NCI-H748 treated with DMSO at 0.1 percent for 48 hours (cell line): ENCODE measurements at regions not wholly inside any gene's neighbourhood (a gene's known extent, or its start where the extent isn't known, plus 50 kb on each side); places are given as distances from the start of the nearest gene placed in this dataset.

Experiments used
- DNase-seq: peaks from one replicate; lab custom pipeline; 2025; lab: John Stamatoyannopoulos, UW

DNA sequence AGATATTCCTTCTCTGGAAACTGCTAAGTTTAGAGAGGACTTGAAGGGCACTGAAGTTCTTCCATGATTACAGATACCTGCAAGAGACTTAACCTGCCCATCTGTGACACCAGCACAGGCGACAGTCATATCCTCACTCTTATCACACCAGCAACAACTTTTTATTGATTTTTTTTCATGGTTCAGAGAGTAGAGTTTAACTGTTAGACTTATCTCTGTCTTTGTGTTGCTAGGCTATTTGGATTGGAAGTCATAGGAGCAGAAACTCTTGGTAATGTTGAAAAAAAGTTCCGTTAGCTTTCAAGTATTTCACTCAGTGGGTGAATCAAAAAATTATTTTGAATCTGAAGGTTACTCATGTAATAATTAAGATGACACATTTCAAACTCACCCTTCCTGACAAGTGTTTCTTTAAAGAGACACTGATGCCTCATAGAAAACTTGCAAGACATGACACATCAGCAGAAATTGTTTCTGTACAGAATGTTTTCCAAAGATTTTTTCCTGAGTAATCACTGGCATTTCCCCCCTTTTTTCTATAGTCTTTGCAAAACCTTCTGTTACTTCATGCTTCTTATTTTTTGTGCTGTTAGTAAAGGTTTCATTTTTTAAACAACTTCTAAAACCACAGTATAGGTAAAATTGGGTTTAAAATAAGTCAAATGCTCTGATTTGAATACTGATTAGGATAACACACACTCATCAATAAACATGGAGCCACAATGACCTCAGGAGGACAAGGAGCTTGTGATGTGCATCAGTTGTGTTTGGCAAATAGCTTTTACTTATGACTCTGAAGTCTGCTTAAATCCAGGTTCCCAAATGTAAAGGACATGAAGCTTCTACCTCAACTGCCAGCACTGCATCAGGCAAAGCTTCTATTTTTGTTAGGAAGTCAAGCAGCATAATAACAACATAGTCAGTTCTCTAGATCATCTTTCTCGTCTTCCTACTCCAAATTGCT, 252.9 kb upstream of the MAN1A1 start:
- no peak for DNase-seq

DNA sequence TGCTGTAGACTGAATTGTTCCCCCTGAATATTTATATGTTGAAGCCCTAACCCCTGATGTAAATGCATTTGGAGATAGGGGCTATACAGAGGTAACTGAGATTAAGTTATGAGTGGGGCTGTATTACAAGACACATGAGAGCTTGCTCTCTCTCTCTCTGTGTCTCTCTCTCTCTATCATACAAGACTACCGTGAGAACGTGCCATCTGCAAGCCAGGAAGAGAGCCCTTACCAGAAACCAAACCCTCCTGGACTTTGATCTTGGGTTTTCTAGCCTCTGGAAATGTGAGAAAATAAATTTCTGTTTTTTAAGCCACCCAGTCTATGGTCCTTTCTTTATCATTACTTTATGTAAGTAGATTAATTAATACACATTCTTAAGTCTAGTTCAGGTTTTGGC, 249.3 kb upstream of the MAN1A1 start:
- DNase-seq: no peak

- no peak for DNase-seq
These were observed 245.3 kb upstream of the MAN1A1 start for GRCh38 chr6:119594907-119595306.

DNA sequence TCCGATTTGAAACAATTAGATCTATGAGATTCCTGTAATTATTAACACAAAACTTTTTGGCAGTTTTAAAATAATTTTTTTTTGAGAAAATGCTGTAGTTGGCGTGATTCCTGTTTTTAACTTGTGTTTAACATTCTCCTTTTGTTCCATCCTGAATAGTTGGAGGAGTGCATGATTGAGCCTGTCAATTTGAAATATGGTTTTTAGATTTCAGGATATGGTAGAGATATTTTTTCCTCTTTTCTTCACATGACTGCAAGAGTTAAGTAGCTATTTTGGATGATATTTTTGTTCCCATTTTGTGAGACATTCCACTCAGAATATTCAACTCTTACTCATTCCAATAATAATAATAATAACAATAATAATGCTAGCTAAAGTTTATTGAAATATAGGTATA, 241.7 kb upstream of the MAN1A1 start:
- DNase-seq: no peak

DNA sequence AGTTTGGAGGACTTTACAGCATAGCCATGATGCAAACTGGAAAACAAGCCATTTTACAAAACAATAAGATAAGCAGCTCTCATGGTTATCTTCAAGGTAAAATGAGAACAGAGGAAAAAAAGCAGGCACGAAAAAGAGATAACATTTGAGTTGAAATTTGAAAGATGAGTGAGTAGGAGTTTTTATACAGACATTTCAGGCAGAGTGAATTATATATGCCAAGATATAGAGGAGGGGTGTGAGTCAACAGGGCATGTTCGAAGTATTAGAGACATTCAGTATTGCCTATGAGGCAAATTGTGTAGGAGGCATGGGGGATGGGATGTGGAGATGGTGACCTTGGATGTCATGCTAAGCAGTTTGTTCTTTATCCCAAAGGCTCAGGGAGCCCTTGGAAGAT, 240.5 kb upstream of the MAN1A1 start:
- DNase-seq: no peak

DNA sequence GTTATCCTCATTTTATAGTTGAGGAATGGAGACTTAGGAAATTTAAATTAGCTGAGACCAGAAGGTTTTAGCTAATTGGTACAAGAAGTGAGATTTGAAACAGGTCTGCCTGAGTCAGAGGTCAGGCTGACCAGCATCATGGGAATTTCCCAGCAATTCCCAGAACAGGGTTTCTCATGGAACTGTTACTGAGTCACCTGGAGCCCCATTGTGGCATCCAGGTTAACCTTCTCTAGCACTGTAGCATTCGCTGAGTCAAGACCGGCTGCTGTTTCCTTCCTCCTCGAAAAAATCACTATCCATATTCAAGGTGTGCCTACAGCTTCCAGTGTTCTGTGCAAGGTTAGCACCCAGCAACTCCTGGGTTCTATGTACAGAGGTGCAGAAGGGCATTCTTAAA, 238.0 kb upstream of the MAN1A1 start:
- DNase-seq: no peak

GRCh38 chr6:119586250-119586882, 236.8 kb upstream of the MAN1A1 start:
- no peak for DNase-seq

GRCh38 chr6:119584088-119584487, 234.5 kb upstream of the MAN1A1 start:
- no peak for DNase-seq

GRCh38 chr6:119581220-119581619, 231.7 kb upstream of the MAN1A1 start:
- DNase-seq: no peak

DNA sequence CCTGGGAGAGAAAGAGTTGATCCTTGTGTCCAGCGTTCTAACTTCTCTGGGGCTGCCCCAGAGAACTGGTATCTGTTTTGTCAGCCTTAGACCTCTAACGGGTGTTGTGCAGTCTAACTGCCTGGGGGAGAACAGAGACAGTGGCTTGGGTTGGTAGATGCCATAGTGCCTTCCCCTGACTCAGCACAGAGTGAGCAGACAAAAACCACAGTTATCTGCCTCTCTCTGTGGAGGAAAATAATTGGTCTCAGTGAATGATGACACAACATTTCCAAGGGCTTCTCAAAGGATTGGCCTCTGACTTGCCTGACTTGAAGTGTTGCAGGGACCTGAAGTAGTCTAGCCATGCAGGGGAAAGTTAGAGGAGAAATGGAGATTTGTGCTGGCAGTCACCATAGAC, 226.2 kb upstream of the MAN1A1 start:
- DNase-seq: no peak

DNA sequence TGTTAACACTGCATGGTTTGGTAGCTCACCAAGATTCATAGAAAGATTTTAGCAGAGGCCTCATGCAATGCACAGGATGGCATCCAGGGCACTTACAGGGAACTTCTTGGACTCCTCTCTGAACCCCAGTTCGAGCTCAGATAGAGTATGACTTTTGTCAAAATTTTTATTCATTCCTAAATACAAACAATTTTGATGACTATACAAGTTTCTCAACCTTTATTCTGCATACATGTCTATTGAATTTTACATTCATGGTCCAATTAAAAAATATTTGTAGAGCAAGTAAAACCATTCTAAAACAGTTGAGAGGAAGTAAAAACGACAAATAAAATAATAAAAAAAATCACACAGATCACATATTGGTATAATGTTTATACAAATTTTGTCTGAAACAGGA, 219.0 kb upstream of the MAN1A1 start:
- no peak for DNase-seq

- no peak for DNase-seq
These were observed 217.1 kb upstream of the MAN1A1 start for GRCh38 chr6:119566546-119567260.

- DNase-seq: no peak
These were observed 216.3 kb upstream of the MAN1A1 start for GRCh38 chr6:119565893-119566292.

DNA sequence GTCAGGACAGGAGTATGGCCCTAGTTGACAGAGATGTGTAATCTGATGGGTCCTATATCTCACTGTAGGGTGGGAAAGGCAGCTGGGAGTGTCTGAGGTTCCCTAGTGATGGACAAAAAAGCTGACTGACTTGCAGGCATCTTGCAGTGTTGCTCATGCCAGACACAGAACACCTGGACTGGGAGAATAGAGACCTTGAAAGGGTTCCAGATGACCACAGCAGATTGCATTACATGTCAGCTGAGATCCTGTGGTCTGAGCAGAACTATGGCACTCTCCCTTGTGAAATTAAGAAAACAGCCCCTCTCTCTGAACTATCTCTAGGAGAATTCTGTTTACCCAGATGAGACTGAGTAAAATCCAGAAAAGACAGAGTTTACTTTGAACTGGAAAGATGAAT, 212.6 kb upstream of the MAN1A1 start:
- DNase-seq: no peak

DNA sequence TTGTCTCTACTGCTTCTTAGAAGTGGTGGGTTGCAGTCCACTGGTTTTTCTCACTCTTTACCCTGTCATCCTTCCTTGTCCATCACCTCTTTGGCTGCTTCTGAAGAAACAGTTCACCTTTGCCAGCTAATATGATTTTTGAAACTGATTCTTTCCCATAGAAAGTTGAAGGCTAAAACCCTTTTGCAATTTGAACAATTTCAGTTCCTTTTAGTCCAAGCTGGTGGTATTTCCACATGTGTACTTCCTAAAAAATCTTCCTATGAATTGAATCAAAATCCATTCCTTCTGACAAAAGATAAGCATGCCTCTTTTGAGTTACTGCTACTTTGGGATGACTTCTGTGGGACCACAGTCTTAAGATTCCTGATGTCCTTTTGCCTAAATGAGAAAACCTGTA, 210.0 kb upstream of the MAN1A1 start:
- no peak for DNase-seq

GRCh38 chr6:119557239-119557638, 207.7 kb upstream of the MAN1A1 start:
- no peak for DNase-seq

- no peak for DNase-seq
These were observed 202.5 kb upstream of the MAN1A1 start for GRCh38 chr6:119552021-119552420.

DNA sequence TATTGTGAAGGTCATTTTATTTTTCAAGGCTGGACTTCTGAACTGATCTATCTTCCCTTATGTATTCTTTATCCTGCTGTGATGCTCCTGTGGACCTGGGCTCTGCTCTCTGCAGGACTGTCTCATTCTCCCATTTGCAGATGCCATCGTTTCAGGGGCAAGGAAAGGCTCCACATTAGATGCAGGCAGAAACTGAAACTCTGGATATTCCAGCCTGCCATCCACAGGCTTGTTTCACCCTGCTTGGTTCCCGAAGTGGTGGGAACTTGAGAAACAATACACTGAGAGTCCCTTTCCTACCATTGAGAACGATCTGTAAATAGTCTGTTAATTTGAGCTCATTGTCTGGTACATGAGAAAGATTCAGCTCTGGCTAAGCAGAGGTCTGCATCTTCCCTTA, 197.5 kb upstream of the MAN1A1 start:
- no peak for DNase-seq

GRCh38 chr6:119545245-119545644, 195.7 kb upstream of the MAN1A1 start:
- DNase-seq: no peak

- DNase-seq: no peak
These were observed 195.0 kb upstream of the MAN1A1 start for GRCh38 chr6:119544325-119545175.

DNA sequence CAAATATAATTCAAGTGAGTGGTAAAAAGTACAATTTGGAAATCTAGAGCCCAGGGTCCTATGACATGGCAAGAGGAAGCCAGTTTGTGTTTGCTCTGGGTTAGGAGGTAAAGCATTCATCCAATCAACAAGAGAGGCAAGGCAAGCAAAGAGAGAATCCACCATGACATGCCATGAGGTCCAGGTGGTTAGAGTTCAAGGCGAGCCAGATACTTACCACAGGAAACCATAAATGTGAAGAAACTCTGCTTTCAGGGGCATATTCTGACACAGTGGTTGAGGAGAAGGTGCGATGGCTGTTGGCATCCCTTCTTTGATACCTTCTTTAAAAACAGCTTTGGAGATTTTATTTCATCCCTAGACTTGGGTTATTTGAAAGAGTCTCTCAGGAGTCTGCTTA, 193.8 kb upstream of the MAN1A1 start:
- no peak for DNase-seq

DNA sequence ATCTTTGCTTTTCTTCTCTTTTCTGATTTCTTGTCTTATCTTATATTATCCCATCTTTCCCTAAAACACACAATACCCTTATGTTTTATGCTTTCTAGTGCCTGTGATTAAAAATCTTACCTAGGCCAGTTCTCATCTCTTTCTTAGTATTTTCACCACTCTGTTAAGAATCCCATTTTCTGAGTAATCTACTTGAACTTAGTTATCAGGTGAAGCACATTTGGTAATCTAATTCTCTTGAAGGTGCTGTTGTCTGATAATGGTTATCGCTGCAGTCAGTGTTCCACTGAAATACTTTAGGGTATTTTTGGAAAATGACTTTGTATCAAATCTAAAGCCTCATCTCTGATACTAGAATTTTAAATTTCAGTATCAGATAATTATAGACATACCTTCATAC, 192.5 kb upstream of the MAN1A1 start:
- no peak for DNase-seq
